ENCODE measurements at regions not wholly inside any gene's neighbourhood (a gene's known extent, or its start where the extent isn't known, plus 50 kb on each side); places are given as distances from the start of the nearest gene placed in this dataset.

DNA sequence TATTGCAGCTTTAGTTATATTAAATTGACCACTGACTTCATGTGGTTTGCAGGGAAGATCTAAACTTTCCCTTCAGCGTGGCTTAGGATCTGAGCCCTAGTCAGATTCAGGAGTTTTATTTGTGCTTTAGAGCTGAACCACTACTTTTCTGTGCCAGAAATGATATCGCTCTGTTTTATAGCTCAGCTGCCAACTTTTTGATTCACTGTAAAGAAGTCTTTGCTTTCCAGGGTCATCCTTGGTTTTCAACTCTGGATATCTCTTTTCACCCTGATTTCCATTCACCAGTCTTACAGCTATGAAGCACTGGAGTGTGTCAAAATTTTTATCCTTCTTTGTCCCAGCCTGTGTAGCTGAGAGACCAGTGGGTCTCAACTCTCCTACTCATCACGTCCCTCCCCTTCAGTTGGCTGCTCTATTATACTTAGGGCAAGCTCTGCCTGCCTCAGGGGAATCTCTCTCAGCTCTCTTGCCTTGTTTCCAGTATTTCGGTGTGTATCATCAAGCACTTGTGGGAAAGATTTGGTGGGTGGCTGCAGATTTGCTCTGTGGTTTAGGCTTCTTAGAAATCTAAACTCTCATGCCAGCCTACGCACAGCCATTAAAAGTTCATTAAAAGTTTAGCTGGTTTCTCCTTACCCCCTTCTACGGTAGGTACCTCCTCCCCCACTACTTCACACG is 425.5 kb downstream of the TENT5A start:
- no peak for TF ChIP-seq CTCF (IDR thresholded peaks at IDR 0.05; ENCODE audit: borderline replicate concordance, control extremely low read depth, extremely low read depth, insufficient read depth, missing control alignments)
- DNase-seq (ENCODE audit: low spot score) = no peak

DNA sequence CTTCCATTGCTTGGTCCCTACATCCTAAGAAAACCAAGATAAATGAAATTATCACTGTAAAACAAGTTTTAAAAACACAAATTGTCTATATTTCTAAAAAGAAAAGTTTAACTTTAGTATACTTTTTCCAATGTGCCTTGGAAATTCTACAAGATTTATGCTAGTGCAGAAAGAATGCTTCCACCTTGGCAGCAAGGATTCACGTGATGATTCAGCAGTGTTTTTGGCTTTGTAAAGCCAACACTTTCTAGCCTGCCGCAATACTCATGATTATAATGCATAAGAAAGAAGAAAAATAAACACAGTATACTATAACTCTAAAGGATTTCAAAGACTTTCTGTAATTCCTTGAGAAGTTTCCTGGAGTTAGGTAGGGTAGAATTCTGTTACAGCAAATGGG is 442.7 kb downstream of the TENT5A start:
- TF ChIP-seq CTCF (IDR thresholded peaks at IDR 0.05; ENCODE audit: borderline replicate concordance, control extremely low read depth, extremely low read depth, insufficient read depth, missing control alignments) = no peak

More for the DNA sequence above, 425.5 kb downstream of the TENT5A start:
- in situ Hi-C loops (cut with MboI; ENCODE audit: low sequenced_read_pairs, unreplicated experiment) = no loop called here

GRCh38 chr6:81308577-81309279 is 443.8 kb downstream of the TENT5A start:
- in situ Hi-C loops (cut with MboI; ENCODE audit: low sequenced_read_pairs, unreplicated experiment) = no loop called here
- DNase-seq (ENCODE audit: low spot score) = no peak
- no peak for TF ChIP-seq CTCF (IDR thresholded peaks at IDR 0.05; ENCODE audit: borderline replicate concordance, control extremely low read depth, extremely low read depth, insufficient read depth, missing control alignments)

More for the DNA sequence above, 442.7 kb downstream of the TENT5A start:
- DNase-seq (ENCODE audit: low spot score) = no peak
- in situ Hi-C loops (cut with MboI; ENCODE audit: low sequenced_read_pairs, unreplicated experiment) = no loop called here

DNA sequence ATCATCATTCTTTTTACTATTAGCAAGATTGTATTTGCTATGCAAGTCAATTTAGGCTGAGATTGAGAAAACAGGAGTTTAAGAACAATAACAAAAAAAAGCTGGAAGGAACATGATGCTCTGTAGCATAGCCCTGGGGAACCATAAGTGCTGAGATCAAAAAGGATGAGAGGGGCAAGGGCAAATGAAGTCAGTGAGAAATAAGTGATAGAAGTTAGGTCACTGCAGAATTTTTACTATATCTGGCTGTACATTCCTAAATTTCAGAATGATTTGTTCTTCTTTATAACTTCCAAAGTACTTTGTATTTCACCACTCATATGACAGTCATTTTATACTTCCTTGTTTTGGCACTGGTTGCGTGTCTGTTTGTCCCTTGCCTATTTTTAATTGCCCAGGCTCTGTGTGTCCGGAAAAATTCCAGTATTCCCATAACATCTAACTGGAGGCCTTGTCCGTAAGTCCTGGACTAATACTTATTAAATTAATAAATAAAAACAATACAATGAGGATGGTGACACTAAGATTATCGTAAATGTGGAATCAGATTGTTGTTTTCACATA is 444.7 kb downstream of the TENT5A start:
- no peak for DNase-seq (ENCODE audit: low spot score)
- no peak for TF ChIP-seq CTCF (IDR thresholded peaks at IDR 0.05; ENCODE audit: borderline replicate concordance, control extremely low read depth, extremely low read depth, insufficient read depth, missing control alignments)
- in situ Hi-C loops (cut with MboI; ENCODE audit: low sequenced_read_pairs, unreplicated experiment) = no loop called here

DNA sequence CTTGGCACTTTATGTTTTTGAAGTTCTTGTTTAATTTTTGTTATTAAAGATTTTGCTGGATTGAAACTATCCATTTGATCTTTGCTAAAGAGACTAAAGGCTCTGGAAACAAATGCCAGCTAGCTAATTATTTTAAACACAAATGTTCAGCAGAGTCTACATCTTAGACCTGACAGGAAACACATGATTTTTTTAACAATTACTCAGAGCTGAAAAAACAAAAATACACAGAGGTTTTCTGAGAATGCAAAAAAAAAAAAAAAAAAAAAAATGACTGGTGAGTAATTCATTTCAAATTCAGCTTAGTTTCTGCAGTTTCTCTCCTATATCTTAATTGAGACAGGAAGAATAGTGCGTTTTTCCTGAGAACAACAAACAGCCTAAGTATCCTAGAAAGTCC is 448.0 kb downstream of the TENT5A start:
- no peak for DNase-seq (ENCODE audit: low spot score)
- in situ Hi-C loops (cut with MboI; ENCODE audit: low sequenced_read_pairs, unreplicated experiment) = no loop called here
- TF ChIP-seq CTCF (IDR thresholded peaks at IDR 0.05; ENCODE audit: borderline replicate concordance, control extremely low read depth, extremely low read depth, insufficient read depth, missing control alignments) = no peak

DNA sequence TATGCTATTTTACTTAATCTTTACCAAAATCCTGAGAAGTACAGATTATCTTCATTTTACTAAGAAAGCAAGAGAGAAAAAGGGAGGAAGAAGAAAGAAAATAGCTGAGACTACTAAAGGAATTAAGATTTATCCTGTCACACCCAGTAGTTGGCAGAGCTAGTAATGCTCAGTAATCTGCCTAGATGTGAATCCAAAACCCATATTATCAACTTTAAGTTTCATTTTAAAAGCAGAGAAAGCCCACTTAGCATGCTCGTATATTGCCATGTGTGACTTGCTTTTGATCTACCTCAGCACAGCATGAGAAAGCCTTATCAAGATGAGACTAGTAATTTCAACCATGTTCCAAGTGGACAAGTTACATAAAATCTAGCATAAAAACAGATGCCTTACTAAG is 451.5 kb downstream of the TENT5A start:
- no peak for TF ChIP-seq CTCF (IDR thresholded peaks at IDR 0.05; ENCODE audit: borderline replicate concordance, control extremely low read depth, extremely low read depth, insufficient read depth, missing control alignments)
- in situ Hi-C loops (cut with MboI; ENCODE audit: low sequenced_read_pairs, unreplicated experiment) = no loop called here
- DNase-seq (ENCODE audit: low spot score) = no peak

Data from GM13976 (cell line).